PFSK-1 (cell line): ENCODE measurements at regions not wholly inside any gene's neighbourhood (a gene's known extent, or its start where the extent isn't known, plus 50 kb on each side); places are given as distances from the start of the nearest gene placed in this dataset.

ENCODE experiments used
- FOXP2 ChIP-seq: optimal IDR thresholded peaks from 2 replicates; pipeline ENCODE3; 2011; ENCODE audit warnings: borderline replicate concordance, control low read depth, inconsistent platforms; ENCODE audit not compliant: insufficient read depth; ENCODE audit errors: extremely low read length, extremely low read depth
- POLR2AphosphoS5 ChIP-seq: IDR thresholded peaks from 2 replicates; pipeline ENCODE4 v1.6.1; 2012; ENCODE audit warnings: low read depth, mild to moderate bottlenecking, control low read depth, low read length, moderate library complexity
- SIN3A ChIP-seq: IDR thresholded peaks from 2 replicates; pipeline ENCODE4 v1.6.1; 2012; ENCODE audit warnings: mild to moderate bottlenecking, low read length, moderate library complexity, borderline replicate concordance; ENCODE audit not compliant: insufficient read depth
- TAF1 ChIP-seq: IDR thresholded peaks from 2 replicates; pipeline ENCODE4 v1.6.1; 2012; ENCODE audit warnings: low read length, control low read depth, borderline replicate concordance; ENCODE audit not compliant: insufficient read depth
- TF ChIP-seq, protein P1 (sequence below), 2 experiments: IDR thresholded peaks; 2 replicates each; pipeline versions ENCODE4 v1.6.1 to v1.8.0; 2011 to 2012; ENCODE audit warnings: low read depth in 2 of 2, low read length in 2 of 2, control low read depth in 1 of 2, inconsistent platforms in 1 of 2, mild to moderate bottlenecking in 1 of 2, moderate library complexity in 1 of 2; ENCODE audit not compliant: insufficient read depth in 1 of 2

DNA sequence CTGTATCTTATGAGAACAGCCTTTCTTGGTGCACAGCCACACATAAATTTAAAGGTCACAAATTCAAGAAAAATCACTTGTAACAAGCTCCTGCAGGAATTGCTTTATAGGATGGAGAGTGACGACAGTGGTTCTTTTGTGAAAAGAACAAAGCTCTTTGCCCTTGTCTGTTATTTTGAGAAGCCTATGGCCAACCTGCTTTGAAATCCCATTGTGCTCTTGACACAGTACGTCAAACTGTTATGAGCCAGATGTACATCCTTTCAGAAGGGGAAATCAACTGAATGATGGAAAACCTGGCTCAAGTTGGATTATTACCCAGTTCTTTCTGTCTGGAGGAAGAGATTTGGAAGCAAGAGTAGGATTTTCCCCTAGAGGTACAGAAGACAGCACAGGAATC, 1454.2 kb downstream of the ARAP2 start:
- TF ChIP-seq POLR2AphosphoS5 (no peak), FOXP2 (no peak), TAF1 (no peak), SIN3A (no peak)
- TF ChIP-seq, protein P1, sequence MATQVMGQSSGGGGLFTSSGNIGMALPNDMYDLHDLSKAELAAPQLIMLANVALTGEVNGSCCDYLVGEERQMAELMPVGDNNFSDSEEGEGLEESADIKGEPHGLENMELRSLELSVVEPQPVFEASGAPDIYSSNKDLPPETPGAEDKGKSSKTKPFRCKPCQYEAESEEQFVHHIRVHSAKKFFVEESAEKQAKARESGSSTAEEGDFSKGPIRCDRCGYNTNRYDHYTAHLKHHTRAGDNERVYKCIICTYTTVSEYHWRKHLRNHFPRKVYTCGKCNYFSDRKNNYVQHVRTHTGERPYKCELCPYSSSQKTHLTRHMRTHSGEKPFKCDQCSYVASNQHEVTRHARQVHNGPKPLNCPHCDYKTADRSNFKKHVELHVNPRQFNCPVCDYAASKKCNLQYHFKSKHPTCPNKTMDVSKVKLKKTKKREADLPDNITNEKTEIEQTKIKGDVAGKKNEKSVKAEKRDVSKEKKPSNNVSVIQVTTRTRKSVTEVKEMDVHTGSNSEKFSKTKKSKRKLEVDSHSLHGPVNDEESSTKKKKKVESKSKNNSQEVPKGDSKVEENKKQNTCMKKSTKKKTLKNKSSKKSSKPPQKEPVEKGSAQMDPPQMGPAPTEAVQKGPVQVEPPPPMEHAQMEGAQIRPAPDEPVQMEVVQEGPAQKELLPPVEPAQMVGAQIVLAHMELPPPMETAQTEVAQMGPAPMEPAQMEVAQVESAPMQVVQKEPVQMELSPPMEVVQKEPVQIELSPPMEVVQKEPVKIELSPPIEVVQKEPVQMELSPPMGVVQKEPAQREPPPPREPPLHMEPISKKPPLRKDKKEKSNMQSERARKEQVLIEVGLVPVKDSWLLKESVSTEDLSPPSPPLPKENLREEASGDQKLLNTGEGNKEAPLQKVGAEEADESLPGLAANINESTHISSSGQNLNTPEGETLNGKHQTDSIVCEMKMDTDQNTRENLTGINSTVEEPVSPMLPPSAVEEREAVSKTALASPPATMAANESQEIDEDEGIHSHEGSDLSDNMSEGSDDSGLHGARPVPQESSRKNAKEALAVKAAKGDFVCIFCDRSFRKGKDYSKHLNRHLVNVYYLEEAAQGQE (IDR thresholded peaks at IDR 0.05; ENCODE audit: insufficient read depth in 1 of 2, low read depth in 2 of 2, low read length in 2 of 2): no peak

GRCh38 chr4:34791209-34791608, 1453.1 kb downstream of the ARAP2 start:
- TF ChIP-seq SIN3A (no peak), POLR2AphosphoS5 (no peak), TAF1 (no peak), FOXP2 (no peak)
- TF ChIP-seq, protein P1 (IDR thresholded peaks at IDR 0.05; ENCODE audit: insufficient read depth in 1 of 2, low read depth in 2 of 2, low read length in 2 of 2): no peak

DNA sequence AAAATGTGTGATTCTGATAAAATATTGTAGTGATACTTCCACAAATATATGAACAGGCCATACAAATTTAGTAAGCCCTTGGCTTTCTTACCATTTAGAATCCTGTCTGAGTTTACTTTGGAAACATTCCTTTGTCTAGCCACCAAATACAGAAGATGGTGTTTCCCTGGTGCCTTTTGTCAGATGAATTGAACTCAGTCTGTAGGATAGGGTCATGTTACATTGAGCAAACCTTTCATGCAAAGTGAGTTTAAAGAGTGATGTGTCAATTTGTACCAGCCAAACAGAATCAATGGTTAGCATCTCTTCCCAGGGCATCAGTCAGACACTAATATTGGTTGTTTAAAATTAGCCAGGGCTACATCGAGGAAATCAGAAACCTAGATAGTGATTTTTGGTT, 1443.4 kb downstream of the ARAP2 start:
- TF ChIP-seq POLR2AphosphoS5 (no peak), FOXP2 (no peak), SIN3A (no peak), TAF1 (no peak)
- TF ChIP-seq, protein P1 (IDR thresholded peaks at IDR 0.05; ENCODE audit: insufficient read depth in 1 of 2, low read depth in 2 of 2, low read length in 2 of 2): no peak

- no peak for TF ChIP-seq SIN3A
- TF ChIP-seq FOXP2: no peak
- TF ChIP-seq TAF1: no peak
- TF ChIP-seq, protein P1 (IDR thresholded peaks at IDR 0.05; ENCODE audit: insufficient read depth in 1 of 2, low read depth in 2 of 2, low read length in 2 of 2): no peak
- no peak for TF ChIP-seq POLR2AphosphoS5
Observed at GRCh38 chr4:34814266-34814665, 1430.0 kb downstream of the ARAP2 start.

DNA sequence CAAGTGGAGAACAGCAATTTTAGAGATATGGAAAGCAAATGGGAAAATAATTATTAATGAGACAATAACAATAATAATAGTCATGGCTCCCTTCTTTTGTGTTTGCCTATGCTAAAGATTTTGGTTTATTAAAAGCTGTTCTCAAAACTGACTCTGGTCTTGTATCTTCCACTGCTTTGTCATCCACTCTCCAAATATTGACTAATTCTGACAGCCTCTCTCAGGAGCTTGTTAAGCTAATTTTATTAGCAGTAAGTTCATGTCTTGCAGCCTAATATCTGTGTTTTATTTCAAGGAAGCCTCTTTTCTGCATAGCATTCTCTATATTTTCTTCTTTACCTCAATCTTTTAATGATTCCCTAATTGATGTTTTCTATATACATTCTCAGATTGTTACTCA, 1419.8 kb downstream of the ARAP2 start:
- TF ChIP-seq TAF1 (no peak), POLR2AphosphoS5 (no peak), SIN3A (no peak), FOXP2 (no peak)
- TF ChIP-seq, protein P1 (IDR thresholded peaks at IDR 0.05; ENCODE audit: insufficient read depth in 1 of 2, low read depth in 2 of 2, low read length in 2 of 2): no peak
